NCI-H2196 (cell line): ENCODE measurements at regions not wholly inside any gene's neighbourhood (a gene's known extent, or its start where the extent isn't known, plus 50 kb on each side); places are given as distances from the start of the nearest gene placed in this dataset.
"Not testable (repeated sequence)": the region's sequence is repeated elsewhere in the genome, so short reads cannot be mapped to it uniquely, and the experiment has no call there.

Experiments
- DNase-seq: peaks from one replicate; lab custom pipeline; 2025; ENCODE audit not compliant: unreplicated experiment; lab: John Stamatoyannopoulos, UW

GRCh38 chr14:55891692-55892091 lies 226.5 kb upstream of the PELI2 start:
- no peak for DNase-seq

DNA sequence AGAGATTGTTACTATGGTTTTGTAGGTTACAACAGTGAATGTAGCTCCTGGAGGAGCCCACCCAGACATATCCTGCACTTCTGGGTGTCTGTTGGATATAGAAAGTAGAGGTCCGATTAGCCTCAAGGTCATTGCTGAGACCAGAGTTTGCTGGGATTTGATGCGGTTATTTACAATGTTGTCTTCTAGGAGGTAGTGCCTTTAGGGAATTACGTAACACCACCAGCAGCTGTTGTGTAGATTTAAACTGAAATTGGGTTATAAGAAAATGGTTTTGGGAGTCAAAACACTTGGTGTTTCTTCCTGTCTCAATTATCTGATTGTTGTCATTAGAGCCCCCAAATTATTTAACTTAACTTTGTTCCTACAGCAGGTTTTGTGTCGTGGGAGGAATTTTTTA lies 225.3 kb upstream of the PELI2 start:
- no peak for DNase-seq

- DNase-seq: no peak
Observed at GRCh38 chr14:55893705-55894104, 224.5 kb upstream of the PELI2 start.

DNA sequence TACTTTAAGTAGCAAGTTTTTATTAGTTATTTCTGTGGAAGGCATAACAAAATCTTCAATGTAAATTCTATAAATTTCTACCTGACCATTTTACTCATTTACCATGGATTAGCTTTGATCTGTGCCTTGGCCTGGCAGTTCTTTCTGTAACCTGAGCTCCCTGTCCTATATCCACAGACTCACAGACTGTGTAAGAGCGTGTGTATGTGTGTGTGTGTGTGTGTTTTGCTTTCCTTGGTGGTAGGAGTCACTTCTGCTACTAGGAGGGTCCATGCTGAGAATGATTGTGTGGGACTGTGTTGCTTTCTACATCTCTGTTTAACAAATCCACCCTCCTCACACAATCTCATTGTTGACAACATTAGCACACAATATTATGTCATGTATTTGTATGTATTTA lies 221.2 kb upstream of the PELI2 start:
- DNase-seq: no peak

- DNase-seq: no peak
Observed at GRCh38 chr14:55898938-55899337, 219.3 kb upstream of the PELI2 start.

DNA sequence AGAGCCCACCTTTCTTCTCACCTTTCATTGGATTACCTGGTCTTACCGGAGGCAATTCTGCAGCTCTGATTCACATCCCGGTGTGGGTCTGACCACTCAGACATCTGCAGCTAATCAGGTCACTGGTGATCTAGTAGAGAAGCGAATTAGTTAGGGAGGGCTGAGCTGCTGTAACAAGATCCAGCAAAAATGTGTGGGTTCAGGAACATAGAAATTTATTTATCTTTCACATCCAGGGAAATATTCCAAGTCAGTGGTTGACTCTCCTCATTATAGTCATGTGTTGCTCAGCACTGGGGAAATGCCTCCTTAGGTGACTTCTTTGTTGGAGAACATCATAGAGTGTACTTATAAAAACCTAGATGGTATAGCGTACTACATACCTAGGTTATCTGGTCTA lies 218.7 kb upstream of the PELI2 start:
- DNase-seq: no peak

DNA sequence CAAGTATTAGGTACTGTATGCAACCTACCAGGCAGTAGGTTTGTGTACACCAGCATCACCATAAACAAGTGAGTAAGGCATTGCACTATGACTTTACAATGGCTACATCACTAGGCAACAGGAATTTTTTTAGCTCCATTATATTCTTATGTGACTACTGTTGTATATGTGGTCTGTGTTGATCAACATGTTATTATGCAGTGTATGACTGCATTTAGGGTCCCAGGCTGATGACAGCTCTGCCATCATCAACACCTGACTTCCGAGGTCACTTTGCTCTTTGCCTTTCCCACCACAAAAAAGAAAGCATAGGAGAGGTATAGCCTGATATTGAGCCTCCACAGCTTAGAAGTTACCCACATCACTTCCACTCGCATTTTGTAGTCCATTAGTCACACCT lies 217.5 kb upstream of the PELI2 start:
- DNase-seq: no peak

DNA sequence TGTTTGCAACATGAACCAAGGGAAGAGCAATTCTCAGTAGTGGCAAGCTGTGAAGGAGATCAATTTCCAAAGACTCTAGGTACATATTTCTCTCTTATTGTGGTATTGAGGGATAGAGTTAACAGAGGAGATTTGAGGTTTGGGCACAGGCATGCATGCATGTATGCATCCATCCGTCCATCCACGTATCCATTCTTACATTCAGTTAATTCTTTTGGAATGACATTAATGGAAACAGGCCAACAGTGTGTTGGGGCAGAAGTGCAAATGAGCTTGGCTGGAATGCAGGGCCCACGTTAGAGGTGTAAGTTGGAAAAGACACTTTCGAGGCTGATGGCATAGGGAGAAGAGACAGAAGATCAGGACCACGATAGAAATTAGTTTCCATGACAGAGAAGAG lies 216.9 kb upstream of the PELI2 start:
- no peak for DNase-seq

DNA sequence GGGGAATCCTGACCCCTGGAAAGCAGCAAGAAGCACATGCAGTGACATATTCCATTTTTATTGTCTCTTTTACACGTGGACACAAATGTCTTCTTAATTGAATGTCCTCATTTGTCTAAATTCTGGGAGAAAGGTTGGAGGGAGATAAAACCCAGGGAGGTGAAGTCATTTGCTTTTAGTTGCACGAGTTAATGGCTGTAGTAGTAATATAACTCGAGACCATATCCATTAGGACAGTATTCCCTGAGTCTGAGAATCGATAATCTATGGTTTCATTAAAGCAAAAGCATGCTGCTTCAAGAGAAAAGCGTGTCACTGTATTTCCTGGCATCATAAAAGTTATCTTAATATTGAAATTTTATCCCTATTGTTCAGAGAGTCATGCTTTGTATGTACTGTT lies 216.0 kb upstream of the PELI2 start:
- DNase-seq: no peak

- no peak for DNase-seq
Observed at GRCh38 chr14:55904086-55904485, 214.1 kb upstream of the PELI2 start.

- DNase-seq: no peak
Observed at GRCh38 chr14:55908106-55908505, 210.1 kb upstream of the PELI2 start.

DNA sequence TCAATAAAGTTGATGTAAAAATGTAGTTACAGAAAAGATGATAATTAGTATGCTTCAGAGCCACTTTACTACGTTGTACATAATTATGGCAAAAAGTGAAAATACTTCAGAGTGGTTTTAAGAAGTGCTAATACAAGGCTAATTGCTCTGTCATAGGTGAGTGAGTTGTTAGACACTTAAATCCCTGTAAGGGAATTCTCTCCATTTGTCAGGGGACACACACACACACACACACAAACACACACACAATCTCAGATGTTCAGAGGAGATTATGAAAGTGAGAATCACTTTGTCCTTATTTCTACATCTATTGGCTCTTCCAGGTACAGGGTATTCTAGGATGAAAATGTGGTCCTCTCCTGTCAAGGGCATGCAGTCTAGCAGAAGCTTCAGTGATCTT lies 208.3 kb upstream of the PELI2 start:
- DNase-seq: no peak

- no peak for DNase-seq
Observed at GRCh38 chr14:55910601-55911243, 207.5 kb upstream of the PELI2 start.

DNA sequence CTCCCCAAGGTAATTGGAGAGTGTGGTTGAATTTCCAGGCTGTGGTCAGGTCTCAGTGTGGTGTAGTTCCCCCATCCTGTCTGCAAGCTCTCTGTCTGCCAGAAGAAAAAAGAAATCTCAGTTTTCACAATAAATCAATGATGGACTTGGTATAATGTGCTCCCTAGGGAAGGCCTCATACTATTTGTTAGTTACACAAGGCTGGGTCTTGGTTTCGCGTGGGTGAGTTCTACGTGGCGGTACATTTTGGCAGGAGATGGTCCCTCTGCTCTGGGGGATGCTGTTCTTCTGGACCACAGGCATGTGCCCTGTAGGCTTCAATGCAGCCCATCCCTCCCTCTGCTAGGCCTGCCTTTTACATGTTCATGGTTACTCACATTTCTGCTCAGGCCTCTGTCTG lies 206.4 kb upstream of the PELI2 start:
- no peak for DNase-seq

- no peak for DNase-seq
Observed at GRCh38 chr14:55912344-55912743, 205.9 kb upstream of the PELI2 start.

DNA sequence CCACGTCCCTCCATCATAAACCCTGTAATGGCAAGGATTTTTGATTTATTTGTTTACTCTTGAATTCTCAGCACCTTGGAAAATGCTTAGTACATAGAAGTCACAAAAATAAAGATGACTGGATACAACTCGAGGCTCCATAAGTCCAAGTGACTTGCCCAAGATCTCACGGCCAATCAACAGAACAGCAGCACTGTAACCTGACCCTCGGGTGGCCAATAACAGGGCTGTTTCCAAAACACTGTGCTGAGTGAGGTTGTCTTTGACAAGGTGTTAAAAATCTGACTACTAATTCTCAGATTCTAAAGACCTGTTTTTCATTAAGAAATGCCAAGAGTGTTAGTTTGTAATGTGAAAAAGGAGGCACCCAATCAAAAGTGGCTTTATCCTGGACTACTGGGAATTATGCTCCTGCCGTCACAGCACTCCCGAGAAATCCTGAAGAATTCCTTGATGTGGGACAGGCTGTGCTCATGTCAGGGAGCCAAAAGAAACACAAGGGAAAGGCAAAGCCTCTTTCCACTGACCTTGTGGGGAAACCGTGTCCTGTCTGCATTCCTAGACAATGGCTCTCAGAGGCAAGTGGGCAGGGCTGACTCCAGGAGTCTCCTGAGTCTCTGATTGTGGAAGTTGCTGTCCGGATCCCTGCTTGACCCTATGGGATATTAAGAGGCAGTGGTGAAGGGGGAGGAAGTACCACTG lies 204.7 kb upstream of the PELI2 start:
- no peak for DNase-seq

GRCh38 chr14:55914771-55915170 lies 203.4 kb upstream of the PELI2 start:
- DNase-seq: no peak

- DNase-seq: peak; percentile 8
Observed at GRCh38 chr14:55915456-55915855, 202.8 kb upstream of the PELI2 start.

GRCh38 chr14:55919800-55920199 lies 198.4 kb upstream of the PELI2 start:
- not testable (repeated sequence) for DNase-seq

GRCh38 chr14:55921511-55921910 lies 196.7 kb upstream of the PELI2 start:
- no peak for DNase-seq

DNA sequence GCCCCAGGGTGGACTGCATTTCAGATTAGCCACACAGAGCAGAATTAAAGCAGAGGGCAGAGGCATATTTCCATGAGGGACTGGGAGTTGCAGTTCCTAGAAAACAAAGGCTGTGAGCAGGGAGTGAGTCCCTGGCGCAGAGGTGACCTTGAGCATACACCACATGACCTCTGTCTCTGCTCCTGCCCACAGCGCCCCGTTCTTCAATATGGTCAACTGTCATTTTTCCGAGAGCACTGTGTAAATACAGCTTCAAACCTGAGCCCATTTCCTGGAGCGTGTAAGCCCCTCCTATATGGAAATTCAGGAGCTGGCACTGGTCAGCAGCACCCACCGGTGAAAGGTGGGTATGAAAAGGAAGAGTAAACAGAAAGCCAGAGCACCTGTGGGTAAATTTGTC lies 192.2 kb upstream of the PELI2 start:
- peak; percentile 27 for DNase-seq

- DNase-seq: no peak
Observed at GRCh38 chr14:55927028-55927427, 191.2 kb upstream of the PELI2 start.

GRCh38 chr14:55928276-55928675 lies 189.9 kb upstream of the PELI2 start:
- no peak for DNase-seq
